ENCODE measurements at regions not wholly inside any gene's neighbourhood (a gene's known extent, or its start where the extent isn't known, plus 50 kb on each side); places are given as distances from the start of the nearest gene placed in this dataset.

DNA sequence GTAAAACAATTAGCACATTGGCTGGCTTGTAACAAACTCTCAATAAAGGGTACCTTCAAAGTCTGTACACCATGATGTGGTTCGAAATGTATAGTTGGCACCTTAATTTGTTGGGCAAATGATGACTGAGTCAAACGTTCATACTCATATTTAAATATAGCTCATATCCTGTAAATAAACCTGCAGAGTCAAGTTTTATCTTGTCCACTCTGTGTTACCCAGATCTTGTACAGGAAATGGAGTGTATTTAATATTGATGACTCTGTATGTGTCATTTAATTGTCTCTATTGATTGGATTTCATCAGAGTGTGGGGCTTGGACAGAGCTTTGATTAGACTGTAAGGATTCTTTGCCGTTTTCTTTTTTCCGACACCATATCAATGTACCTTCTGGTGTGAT, 805.6 kb upstream of the ZEB2 start:
- no peak for DNase-seq (ENCODE audit: low spot score)
- Histone ChIP-seq H3K36me3 (ENCODE audit: insufficient read depth) (no peaks in the 10 kb centered on the region), H3K27ac (ENCODE audit: low read depth) (no peak overlapping the region), H3K27me3 (ENCODE audit: insufficient read depth) (no peaks in the 10 kb centered on the region), H3K4me2 (no peak overlapping the region), H4K20me1 (replicated peaks; ENCODE audit: insufficient read depth) (no peaks in the 10 kb centered on the region), H2AFZ (no peak overlapping the region), H3K4me1 (ENCODE audit: insufficient read depth) (no peaks in the 10 kb centered on the region), H3F3A (replicated peaks; ENCODE audit: low read depth) (no peaks in the 10 kb centered on the region), H3K79me2 (replicated peaks; ENCODE audit: insufficient read depth) (no peaks in the 10 kb centered on the region), H3K4me3 (no peak overlapping the region), H3K9me2 (ENCODE audit: insufficient read depth) (no peaks in the 10 kb centered on the region)
- TF ChIP-seq EZH2 (IDR thresholded peaks at IDR 0.05; ENCODE audit: low read depth, unreplicated experiment) (no peak), STAT1 (IDR thresholded peaks at IDR 0.05; ENCODE audit: unreplicated experiment) (no peak), JUNB (IDR thresholded peaks at IDR 0.05; ENCODE audit: unreplicated experiment) (no peak), ZNF114 (CRISPR knock-in tag; IDR thresholded peaks at IDR 0.05) (no peak), REST (IDR thresholded peaks at IDR 0.05; ENCODE audit: unreplicated experiment) (no peak), ZNF331 (CRISPR knock-in tag; IDR thresholded peaks at IDR 0.05; ENCODE audit: low read depth) (no peak), CREB1 (CRISPR knock-in tag; IDR thresholded peaks at IDR 0.05; ENCODE audit: low read depth) (no peak), POLR2AphosphoS5 (IDR thresholded peaks at IDR 0.05; ENCODE audit: low read depth) (no peak), NANOG (IDR thresholded peaks at IDR 0.05; ENCODE audit: borderline replicate concordance) (no peak), ETS1 (IDR thresholded peaks at IDR 0.05) (no peak), EZH2phosphoT487 (IDR thresholded peaks at IDR 0.05; ENCODE audit: unreplicated experiment) (no peak)
- TF ChIP-seq, protein P1, sequence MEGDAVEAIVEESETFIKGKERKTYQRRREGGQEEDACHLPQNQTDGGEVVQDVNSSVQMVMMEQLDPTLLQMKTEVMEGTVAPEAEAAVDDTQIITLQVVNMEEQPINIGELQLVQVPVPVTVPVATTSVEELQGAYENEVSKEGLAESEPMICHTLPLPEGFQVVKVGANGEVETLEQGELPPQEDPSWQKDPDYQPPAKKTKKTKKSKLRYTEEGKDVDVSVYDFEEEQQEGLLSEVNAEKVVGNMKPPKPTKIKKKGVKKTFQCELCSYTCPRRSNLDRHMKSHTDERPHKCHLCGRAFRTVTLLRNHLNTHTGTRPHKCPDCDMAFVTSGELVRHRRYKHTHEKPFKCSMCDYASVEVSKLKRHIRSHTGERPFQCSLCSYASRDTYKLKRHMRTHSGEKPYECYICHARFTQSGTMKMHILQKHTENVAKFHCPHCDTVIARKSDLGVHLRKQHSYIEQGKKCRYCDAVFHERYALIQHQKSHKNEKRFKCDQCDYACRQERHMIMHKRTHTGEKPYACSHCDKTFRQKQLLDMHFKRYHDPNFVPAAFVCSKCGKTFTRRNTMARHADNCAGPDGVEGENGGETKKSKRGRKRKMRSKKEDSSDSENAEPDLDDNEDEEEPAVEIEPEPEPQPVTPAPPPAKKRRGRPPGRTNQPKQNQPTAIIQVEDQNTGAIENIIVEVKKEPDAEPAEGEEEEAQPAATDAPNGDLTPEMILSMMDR (conservative IDR thresholded peaks at IDR 0.05; ENCODE audit: low read depth in 2 of 2): no peak
- Mint-ChIP-seq H3K9me3 (no peaks in the 10 kb centered on the region), H3K4me1 (no peaks in the 10 kb centered on the region), H3K27me3 (ENCODE audit: insufficient read depth, low read depth, poor library complexity) (no peaks in the 10 kb centered on the region), H3K27ac (no peak overlapping the region), H3K36me3 (ENCODE audit: low read depth) (no peaks in the 10 kb centered on the region), H3K4me3 (no peak overlapping the region)
- ATAC-seq: no peak

All from GM23338 (cell line).